GDM1 (cell line): ENCODE measurements at regions not wholly inside any gene's neighbourhood (a gene's known extent, or its start where the extent isn't known, plus 50 kb on each side); places are given as distances from the start of the nearest gene placed in this dataset.
"Not testable (repeated sequence)": the region's sequence is repeated elsewhere in the genome, so short reads cannot be mapped to it uniquely, and the experiment has no call there.

ENCODE experiments used
- DNase-seq: peaks from one replicate; lab custom pipeline; 2025; lab: John Stamatoyannopoulos, UW

DNA sequence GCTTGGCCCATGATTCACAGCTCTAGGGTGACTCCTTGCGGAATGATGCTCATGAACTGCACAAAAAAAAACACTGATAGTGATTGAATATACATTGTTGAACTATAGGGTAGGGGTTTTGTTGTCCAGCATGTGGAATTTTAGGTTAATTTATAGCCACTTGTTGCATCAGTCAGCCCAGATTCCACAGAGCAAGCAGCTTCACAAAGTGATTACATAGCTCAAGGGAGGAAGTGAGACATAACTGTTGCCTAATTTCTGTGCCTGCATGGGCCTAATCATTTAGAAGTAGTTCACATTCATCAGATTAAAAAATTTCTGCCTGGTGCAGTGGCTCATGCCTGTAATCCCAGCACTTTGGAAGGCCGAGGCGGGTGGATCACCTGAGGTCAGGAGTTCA lies 142.2 kb upstream of the ZNF722 start:
- not testable (repeated sequence) for DNase-seq

DNA sequence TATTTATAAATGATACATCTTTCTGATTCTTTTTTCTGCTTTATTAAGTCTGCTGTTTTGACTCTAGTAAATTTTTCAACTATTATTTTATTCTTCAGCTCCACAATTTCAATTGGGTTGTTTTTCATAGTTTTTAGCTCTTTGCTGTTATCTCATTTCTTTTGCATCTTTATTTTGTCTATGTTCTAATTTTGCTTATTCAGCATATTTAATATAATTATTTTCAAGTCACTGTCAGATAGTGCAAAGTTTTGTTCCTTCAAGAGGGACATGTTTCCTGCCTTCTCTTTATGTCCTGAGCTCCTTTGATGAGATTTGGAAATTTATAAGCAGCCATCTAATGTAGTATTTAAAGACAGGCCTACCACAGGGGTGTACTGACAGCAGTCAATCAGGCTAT lies 131.5 kb upstream of the ZNF722 start:
- no peak for DNase-seq

DNA sequence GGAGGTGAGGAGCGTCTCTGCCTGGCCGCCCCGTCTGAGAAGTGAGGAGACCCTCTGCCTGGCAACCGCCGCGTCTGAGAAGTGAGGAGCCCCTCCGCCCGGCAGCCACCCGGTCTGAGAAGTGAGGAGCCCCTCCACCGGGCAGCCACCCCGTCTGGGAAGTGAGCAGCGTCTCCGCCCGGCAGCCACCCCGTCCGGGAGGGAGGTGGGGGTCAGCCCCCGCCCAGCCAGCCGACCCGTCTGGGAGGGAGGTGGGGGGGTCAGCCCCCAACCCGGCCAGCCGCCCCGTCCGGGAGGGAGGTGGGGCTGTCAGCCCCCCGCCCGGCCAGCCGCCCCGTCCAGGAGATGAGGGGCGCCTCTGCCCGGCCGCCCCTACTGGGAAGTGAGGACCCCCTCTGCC lies 124.4 kb upstream of the ZNF722 start:
- not testable (repeated sequence) for DNase-seq

DNA sequence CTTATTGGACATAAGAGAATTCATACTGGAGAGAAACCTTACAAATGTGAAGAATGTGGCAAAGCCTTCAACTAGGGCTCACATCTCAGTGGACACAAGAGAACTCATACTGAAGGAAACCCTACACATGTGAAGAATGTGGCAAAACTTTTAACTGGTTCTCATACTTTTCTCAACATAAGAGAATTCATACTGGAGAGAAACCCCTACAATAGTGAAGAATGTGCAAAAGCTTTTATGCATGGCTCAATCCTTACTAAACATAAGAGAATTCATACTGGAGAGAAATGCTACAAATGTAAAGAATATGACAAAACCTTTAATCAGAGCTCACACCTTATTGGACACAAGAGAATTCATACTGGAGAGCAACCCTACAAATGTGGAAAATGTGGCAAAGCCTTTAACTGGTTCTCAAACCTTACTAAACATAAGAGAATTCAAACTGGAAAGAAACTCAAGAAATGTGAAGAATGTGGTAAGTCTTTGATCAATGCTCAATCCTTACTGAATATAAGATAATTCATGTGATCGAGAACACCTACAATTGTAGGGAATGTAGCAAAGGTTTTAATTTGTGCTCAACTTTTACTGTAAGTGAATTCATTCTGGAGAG lies 121.8 kb upstream of the ZNF722 start:
- DNase-seq, result no peak

DNA sequence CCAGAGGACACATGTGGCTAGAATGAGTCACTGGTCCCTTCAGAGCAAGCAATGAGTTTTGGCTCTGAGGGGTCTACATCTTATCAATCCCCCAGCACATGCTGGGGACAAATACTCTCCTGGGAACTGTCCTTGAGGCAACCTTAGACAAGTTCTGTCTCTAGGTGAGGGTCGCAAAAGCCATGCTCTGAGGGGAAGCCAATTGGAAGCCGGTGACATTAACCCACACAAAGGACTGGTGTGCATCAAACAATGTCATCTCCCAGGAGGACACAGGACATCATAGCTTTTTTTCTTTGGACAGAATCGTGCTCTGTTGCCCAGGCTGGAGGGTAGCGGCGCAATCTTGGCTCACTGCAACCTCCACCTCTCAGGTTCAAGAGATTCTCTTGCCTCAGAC lies 111.6 kb upstream of the ZNF722 start:
- DNase-seq, result no peak

DNA sequence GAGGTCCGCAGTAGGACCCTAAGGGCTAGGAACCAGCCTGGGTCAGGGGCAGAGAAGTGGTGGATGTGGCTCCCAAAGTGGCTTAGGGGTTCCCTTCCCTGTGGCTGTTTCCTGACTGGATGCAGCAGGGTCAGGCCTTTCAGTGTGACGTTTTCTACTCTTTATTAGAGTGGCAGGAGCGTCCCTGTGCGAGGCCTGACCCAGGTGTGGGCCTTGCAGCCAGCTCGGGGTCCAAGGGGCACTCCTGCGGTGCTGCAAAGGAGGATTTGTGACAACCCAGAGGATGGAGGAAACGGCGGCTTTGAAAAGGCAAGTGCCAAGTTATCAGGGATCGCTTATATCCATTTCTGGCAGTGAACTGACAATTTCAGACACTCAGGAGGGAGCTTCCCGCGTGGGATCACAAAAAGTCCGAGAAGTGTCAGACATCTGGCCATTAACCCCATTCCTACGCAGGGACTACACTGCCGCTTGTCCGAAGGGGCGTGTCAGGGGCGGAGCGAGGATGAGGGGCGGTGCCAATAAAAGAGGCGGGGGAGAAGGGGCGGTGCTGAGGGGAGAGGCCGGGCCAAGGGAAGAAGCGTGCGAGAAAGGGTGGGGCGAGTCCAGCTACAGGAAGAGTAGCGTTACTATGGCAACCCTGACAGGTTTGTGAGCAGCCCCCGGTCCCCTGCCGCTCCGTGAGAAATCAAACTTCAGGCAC lies 98.8 kb upstream of the ZNF722 start:
- peak; percentile 54 for DNase-seq

DNA sequence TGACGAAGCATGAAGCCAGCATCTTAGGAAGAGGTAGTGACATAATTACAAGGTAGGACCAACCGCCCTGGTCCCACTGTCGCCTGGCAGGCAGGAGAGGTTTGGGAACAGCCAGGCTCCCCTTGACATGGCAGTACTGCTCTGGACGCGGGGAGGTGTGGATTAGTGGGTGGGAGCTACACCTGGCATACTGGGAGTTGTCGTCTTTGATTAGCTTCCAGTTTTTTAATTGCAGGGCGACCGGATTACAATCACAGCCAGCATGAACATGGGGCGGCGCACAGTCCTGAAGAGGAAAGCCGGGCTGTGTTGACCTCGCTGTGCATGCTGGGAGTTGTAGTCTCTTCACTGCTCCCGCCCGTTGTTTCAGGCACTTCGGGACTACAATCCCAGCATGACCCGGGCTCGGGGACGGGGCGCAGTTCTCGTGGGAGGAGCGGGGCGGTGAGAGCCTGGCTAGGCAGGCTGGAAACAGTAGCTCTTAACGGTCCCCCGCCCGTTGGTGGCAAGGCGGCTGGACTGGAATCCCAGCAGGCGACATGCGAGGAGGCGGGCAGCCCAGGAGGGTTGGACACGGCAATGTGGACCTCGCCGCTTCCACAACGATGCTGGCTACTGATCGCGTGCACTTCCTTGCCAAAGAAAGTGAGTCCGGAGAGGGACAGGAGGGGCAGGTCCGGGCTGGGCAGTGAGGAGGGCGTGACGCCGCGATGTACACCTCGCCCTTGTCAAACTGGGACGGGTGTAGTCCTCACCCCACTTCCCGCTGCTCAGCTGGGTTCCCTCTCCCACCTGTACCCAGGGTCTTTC lies 98.0 kb upstream of the ZNF722 start:
- peak; percentile 77 for DNase-seq

DNA sequence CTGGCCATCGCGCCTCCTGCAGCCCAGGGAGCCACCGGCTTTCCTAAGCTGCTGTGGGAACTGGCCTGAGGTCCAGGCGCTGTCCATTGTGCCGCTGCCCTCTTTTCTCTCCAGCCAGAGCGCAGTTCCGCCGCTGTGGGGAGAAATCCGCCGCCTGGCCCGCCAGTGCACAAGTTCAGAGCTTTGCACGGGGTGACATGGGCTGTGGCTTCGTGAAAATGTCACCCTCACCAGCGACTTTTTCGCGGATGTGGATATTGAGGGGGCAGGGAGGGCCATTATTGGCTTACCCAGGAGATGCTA lies 97.5 kb upstream of the ZNF722 start:
- not testable (repeated sequence) for DNase-seq

DNA sequence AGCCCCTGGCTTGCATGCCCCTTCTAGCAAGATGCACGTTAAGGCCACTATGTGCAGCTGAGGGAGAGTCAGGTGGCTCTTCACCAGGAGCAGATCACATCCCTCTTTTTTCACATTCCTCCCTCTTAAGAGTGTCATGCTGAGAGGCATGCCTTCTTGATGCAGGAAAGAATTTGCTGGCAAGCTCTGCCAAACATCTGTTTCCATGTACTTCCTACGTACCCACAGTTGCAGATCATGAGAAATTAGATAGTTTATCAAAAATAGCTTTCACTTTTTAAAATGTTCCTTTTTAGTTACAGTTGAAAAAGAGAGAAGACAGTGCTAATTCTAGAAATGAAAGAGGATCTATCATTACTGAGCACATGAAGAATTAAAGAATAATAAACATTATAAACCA lies 79.7 kb upstream of the ZNF722 start:
- DNase-seq, result no peak

DNA sequence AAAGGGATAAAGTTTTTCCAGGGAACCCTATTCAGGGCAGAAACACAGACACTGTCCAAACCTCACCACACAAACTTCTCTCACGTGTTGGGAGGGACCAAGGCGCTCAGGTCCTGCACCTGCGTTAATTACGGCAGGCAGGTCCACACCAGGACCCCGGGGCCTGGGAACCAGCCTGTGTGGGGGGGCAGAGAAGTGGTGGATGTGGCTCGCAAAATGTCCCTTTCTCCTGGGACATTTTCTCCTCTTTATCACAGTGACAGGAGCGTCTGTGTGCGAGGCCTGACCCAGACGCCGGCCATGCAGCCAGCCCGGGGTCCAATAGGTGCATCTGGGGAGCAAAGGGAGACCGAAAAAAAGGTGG lies 73.4 kb upstream of the ZNF722 start:
- DNase-seq, result no peak

DNA sequence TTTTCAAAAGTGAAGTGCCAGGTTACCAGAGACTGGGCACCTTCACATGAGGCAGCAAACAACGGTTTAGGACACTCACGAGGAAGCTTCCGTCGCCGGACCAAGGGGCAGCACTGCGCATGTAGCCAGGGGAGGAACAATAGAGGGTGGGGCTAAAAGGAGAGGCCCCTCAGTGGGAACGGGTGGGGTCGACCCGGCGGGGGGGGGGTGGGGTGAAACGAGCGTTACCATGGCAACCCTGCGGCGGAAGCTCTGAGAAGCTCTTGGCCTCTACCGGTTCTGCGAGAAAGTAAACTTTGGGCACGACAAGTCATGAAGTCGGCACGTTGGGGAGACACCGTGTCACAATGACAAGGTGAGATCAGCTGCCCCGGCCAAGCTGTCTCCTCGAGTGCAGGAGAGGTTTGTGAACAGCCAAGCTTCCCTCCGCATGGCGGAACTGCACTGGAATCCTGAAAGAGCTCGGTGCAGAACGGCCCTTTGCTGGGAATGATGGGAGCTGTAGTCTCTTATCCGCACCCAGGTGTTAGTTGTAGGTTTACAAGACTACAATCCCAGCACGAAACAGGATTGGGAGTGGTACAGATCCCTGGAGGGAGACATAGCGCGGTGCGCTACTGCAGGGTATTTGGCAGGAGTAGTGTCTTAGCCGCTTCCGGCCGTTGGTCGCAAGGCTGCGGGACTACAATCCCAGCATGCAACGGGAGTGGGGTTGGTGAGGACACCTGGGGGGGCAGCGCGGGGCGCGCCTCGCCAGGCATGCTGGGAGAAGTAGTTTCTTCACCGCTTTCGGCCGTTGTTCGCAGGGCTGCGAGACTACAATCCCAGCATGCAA lies 72.8 kb upstream of the ZNF722 start:
- DNase-seq, result peak; percentile 82

DNA sequence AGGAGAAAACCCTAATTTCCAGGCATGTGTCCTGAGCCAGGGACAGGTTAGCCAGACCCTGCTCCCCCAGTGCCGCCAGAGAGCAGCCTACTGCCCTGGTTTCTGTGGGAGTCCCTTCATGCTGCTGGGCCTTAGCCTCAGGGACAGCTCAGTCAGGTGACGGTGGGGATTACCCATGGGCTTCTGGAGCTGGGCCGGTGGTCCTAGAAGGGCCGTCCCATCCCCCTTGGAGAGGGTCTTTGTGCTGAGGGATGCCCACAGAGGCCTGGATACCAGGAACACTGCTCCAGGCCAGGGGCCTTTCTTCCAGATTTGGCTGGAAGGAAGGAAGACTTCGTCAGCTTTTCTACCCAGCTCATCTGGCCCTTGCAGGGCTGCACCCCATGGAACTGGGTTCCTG lies 71.4 kb upstream of the ZNF722 start:
- no peak for DNase-seq

DNA sequence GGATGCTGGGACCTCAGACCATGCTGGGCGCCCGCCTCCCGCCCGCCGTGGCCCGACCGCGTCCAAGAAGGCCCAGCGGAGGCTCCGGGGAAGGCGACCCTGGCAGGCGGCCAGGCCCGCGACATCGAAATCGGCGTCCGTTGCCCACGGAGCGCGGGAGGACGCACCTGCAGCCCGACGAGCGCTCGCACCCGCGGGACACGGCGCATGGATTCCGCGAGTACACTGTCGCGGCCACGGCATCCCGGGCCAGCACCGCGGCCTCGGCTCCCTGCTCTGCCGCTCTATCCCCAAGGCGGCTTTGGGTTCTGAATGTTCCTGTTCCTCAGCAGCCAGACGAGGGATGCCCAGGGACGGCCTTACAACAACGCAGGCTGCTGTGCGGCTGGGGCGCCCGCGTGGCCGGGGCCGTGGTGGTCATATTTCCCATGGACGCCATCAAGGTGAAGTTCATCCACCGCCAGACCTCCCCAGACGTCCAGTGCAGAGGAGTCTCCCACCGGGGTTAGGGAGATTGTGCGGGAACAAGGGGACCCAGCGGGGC lies 67.5 kb upstream of the ZNF722 start:
- DNase-seq, result no peak

DNA sequence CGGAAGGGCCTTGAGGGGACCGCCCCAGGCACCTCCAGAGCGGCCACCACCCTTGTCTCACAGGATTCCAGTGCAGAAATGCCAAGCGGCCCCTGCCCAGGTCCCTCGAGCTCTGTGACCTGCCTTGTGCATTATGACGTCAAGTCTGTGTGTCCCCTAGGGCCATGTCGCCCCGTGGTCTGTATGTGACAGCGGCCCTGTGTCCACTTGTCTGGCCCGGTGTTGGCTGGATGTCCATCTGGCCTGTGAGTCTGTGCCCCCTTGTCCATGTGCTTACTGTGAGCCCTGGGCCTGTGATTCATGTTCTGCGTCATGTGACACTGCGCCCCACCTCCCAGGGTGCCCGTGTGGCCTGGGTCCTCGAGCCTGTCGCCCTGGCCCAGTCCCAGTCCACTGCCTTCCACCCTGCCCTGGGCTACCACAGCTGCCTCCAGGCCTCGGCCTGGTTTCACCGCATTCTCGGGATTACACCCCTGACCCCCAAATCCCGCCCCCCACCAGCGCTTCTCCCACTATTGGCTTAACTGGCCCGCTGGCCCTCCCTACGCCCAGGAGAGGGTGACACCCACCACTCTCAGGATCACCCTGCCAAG lies 66.6 kb upstream of the ZNF722 start:
- no peak for DNase-seq
